ENCODE measurements at regions not wholly inside any gene's neighbourhood (a gene's known extent, or its start where the extent isn't known, plus 50 kb on each side); places are given as distances from the start of the nearest gene placed in this dataset.

GRCh38 chr4:81355136-81355535, 116.6 kb downstream of the RASGEF1B start:
- H3K27ac ChIP-seq: no peak overlapping the region
- ChIA-PET POLR2A (ENCODE audit: low non-redundant PET) (no interaction called here), CTCF (no interaction called here)
- no peak for DNase-seq (ENCODE audit: low spot score)
- TF ChIP-seq CTCF (conservative IDR thresholded peaks at IDR 0.05; ENCODE audit: low read depth): no peak

- DNase-seq (ENCODE audit: low spot score): no peak
- no peak for TF ChIP-seq CTCF (conservative IDR thresholded peaks at IDR 0.05; ENCODE audit: low read depth)
- no peak overlapping the region for H3K27ac ChIP-seq
- ChIA-PET POLR2A (ENCODE audit: low non-redundant PET) (interaction anchor here (0.5 kb wide), 1 partner anchor 1704 kb away, joined by 3 read pairs; no protein-coding TSS in a partner anchor), CTCF (interaction anchor here (1.0 to 1.5 kb wide), 2 partner anchors 265 to 284 kb away, joined by 3 to 9 read pairs; no protein-coding TSS in a partner anchor)
These were observed 117.8 kb downstream of the RASGEF1B start for GRCh38 chr4:81353861-81354260.

- CTCF ChIA-PET: interaction anchor here (0.9 to 2.0 kb wide), 3 partner anchors 269 to 286 kb away, joined by 3 to 24 read pairs (median 21); no protein-coding TSS in a partner anchor
- POLR2A ChIA-PET (ENCODE audit: low non-redundant PET): no interaction called here
- H3K27ac ChIP-seq: no peak overlapping the region
- DNase-seq (ENCODE audit: low spot score): no peak
- no peak for TF ChIP-seq CTCF (conservative IDR thresholded peaks at IDR 0.05; ENCODE audit: low read depth)
These were observed 119.3 kb downstream of the RASGEF1B start for GRCh38 chr4:81352446-81352835.

DNA sequence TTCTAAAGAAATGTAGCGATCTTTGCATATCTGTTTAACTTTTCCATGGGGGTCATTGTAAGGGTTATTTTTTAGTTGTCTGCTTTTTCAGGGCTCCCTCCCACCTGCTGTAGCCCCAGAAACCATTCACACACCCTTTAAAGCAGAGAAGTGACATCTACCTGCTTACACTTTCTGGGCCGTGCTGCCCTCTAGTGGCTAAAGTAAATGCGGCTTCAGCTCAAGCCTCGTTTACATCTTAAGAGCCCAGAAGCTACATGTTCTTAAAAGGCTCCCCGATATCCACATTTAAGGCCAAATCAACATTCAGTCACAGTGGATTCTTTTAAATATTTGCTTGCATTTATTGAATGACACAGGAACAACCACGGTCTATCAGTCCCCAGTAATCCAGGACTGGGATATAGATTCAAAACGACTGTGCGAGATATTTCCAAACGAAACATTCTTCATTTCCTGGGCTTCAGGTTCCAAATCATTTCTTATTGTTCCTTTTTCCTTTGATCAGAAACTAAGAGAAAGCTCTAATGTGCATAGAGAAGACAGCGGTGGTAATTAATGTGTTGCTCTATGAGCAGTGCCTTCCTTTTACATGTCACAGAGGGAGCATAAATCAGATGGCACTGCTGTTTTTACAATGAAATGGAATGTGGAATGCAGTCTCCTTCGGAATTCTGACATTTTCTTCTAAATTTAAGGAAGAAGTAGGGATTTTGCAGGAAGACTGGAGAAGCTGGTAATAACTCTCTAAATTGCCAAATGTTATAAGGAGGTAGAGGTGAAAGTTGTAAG, 119.9 kb downstream of the RASGEF1B start:
- peak; percentile 90 for TF ChIP-seq CTCF (conservative IDR thresholded peaks at IDR 0.05; ENCODE audit: low read depth)
- peak; percentile 40 for DNase-seq (ENCODE audit: low spot score)
- H3K27ac ChIP-seq: no peak overlapping the region
- ChIA-PET POLR2A (ENCODE audit: low non-redundant PET) (no interaction called here), CTCF (interaction anchor here (0.6 to 2.0 kb wide), 13 partner anchors 9 to 738 kb away, joined by 3 to 24 read pairs (median 4); no protein-coding TSS in a partner anchor)

- no peak for TF ChIP-seq CTCF (conservative IDR thresholded peaks at IDR 0.05; ENCODE audit: low read depth)
- no peak for DNase-seq (ENCODE audit: low spot score)
- ChIA-PET POLR2A (ENCODE audit: low non-redundant PET) (no interaction called here), CTCF (interaction anchor here (0.6 kb wide), 1 partner anchor 272 kb away, joined by 4 read pairs; no protein-coding TSS in a partner anchor)
- H3K27ac ChIP-seq: no peak overlapping the region
These were observed 121.7 kb downstream of the RASGEF1B start for GRCh38 chr4:81350040-81350439.

GRCh38 chr4:81348778-81349094, 123.0 kb downstream of the RASGEF1B start:
- ChIA-PET POLR2A (ENCODE audit: low non-redundant PET) (interaction anchor here (0.5 kb wide), 1 partner anchor 46 kb away, joined by 3 read pairs; no protein-coding TSS in a partner anchor), CTCF (no interaction called here)
- no peak overlapping the region for H3K27ac ChIP-seq
- TF ChIP-seq CTCF (conservative IDR thresholded peaks at IDR 0.05; ENCODE audit: low read depth): no peak
- no peak for DNase-seq (ENCODE audit: low spot score)
